ENCODE measurements at regions not wholly inside any gene's neighbourhood (a gene's known extent, or its start where the extent isn't known, plus 50 kb on each side); places are given as distances from the start of the nearest gene placed in this dataset.

GRCh38 chr4:8727131-8727530 is 134.6 kb downstream of the CPZ start:
- DNase-seq (ENCODE audit: extremely low spot score) = no peak
- TF ChIP-seq ARNT (IDR thresholded peaks at IDR 0.05) (no peak), HDGF (IDR thresholded peaks at IDR 0.05; ENCODE audit: borderline replicate concordance) (no peak), ZNF384 (IDR thresholded peaks at IDR 0.05) (no peak)
- ChIA-PET POLR2A (no interaction called here), CTCF (no interaction called here)

GRCh38 chr4:8726344-8726851 is 133.8 kb downstream of the CPZ start:
- TF ChIP-seq NFRKB (IDR thresholded peaks at IDR 0.05) = no peak
- TF ChIP-seq ZNF384 (IDR thresholded peaks at IDR 0.05) = no peak
- TF ChIP-seq ARNT (IDR thresholded peaks at IDR 0.05) = no peak
- no peak for TF ChIP-seq PKNOX1 (IDR thresholded peaks at IDR 0.05)
- TF ChIP-seq ELF4 (IDR thresholded peaks at IDR 0.05) = no peak
- ChIA-PET CTCF (no interaction called here), POLR2A (no interaction called here)
- DNase-seq (ENCODE audit: extremely low spot score) = no peak

DNA sequence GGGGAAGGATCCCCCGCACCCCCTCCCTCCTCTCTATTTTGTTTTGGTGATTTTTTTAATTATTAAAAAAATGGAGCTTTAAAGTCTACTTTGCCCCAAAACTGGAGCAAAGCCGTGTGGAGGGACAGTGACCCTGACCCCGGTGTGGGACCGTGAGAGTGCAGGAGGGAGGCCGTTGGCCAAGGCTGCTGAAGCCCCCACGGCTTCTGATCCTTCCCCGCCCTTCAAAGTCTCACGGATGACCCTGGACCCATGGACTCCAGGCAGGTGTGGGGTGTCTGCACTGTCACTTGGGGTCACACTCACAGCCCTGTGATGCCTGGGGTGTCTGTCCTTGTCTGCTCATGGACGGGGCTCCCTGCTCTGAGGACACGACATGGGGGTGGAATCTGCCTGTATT is 133.3 kb downstream of the CPZ start:
- CTCF ChIA-PET = no interaction called here
- DNase-seq (ENCODE audit: extremely low spot score) = no peak
- TF ChIP-seq FOXM1 (IDR thresholded peaks at IDR 0.05; ENCODE audit: borderline replicate concordance) (no peak), LEF1 (IDR thresholded peaks at IDR 0.05; ENCODE audit: borderline replicate concordance) (no peak), ZNF384 (IDR thresholded peaks at IDR 0.05) (no peak), ARNT (IDR thresholded peaks at IDR 0.05) (no peak), FOXA1 (IDR thresholded peaks at IDR 0.05) (no peak), FOXK2 (IDR thresholded peaks at IDR 0.05) (no peak), CTBP1 (IDR thresholded peaks at IDR 0.05; ENCODE audit: borderline replicate concordance) (no peak), ELF4 (IDR thresholded peaks at IDR 0.05) (no peak), TARDBP (IDR thresholded peaks at IDR 0.05) (no peak), HDGF (IDR thresholded peaks at IDR 0.05; ENCODE audit: borderline replicate concordance) (no peak), PKNOX1 (IDR thresholded peaks at IDR 0.05) (no peak)
- POLR2A ChIA-PET = no interaction called here

GRCh38 chr4:8725071-8725841 is 132.7 kb downstream of the CPZ start:
- TF ChIP-seq SP1 (IDR thresholded peaks at IDR 0.05) = no peak
- TF ChIP-seq SUZ12 (IDR thresholded peaks at IDR 0.05) = no peak
- TF ChIP-seq LEF1 (IDR thresholded peaks at IDR 0.05; ENCODE audit: borderline replicate concordance) = no peak
- TF ChIP-seq NFRKB (IDR thresholded peaks at IDR 0.05) = no peak
- TF ChIP-seq FOXA1 (IDR thresholded peaks at IDR 0.05) = no peak
- TF ChIP-seq L3MBTL2 (conservative IDR thresholded peaks at IDR 0.05) = no peak
- no peak for TF ChIP-seq TARDBP (IDR thresholded peaks at IDR 0.05)
- TF ChIP-seq HDGF (IDR thresholded peaks at IDR 0.05; ENCODE audit: borderline replicate concordance) = no peak
- no peak for TF ChIP-seq ARNT (IDR thresholded peaks at IDR 0.05)
- no peak for TF ChIP-seq PKNOX1 (IDR thresholded peaks at IDR 0.05)
- TF ChIP-seq CTBP1 (IDR thresholded peaks at IDR 0.05; ENCODE audit: borderline replicate concordance) = no peak
- TF ChIP-seq ZNF384 (IDR thresholded peaks at IDR 0.05) = no peak
- no peak for TF ChIP-seq BHLHE40 (IDR thresholded peaks at IDR 0.05; ENCODE audit: borderline replicate concordance)
- no peak for TF ChIP-seq ELF4 (IDR thresholded peaks at IDR 0.05)
- TF ChIP-seq FOXM1 (IDR thresholded peaks at IDR 0.05; ENCODE audit: borderline replicate concordance) = no peak
- TF ChIP-seq FOXK2 (IDR thresholded peaks at IDR 0.05) = no peak
- DNase-seq (ENCODE audit: extremely low spot score) = no peak
- POLR2A ChIA-PET = no interaction called here
- CTCF ChIA-PET = no interaction called here

DNA sequence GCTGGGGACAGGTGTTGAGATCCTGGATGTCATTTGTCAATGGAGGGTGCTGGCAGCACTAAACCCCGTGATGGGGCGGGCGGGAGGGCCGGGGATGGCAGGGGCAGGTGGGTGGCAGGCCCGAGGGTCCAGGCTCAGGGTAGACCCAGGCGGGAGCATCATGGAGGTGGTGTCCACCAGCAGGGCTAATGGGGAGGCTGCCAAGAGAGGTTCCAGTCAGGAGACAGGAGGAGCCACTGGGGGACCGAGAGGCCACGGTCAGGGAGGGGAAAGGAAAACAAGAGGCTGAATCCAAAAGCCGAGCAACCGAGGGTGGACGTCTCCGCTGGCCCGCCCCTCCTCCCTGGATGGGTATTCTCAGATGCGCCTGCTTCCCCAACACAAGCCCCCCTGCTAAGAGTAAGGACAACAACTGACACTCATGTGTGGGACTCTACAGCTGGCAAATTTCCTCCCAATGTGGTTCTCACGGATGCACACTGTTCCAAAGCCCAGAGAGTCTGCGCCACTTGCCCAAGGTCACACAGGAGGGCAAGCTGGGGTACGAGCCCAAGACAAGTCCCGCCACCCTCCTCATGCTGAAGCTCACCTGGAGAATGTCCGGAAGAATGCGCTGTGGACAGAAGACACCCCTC is 132.0 kb downstream of the CPZ start:
- CTCF ChIA-PET = no interaction called here
- TF ChIP-seq PKNOX1 (IDR thresholded peaks at IDR 0.05) = no peak
- TF ChIP-seq SP1 (IDR thresholded peaks at IDR 0.05) = no peak
- TF ChIP-seq NFRKB (IDR thresholded peaks at IDR 0.05) = no peak
- TF ChIP-seq FOXA1 (IDR thresholded peaks at IDR 0.05) = no peak
- TF ChIP-seq FOXK2 (IDR thresholded peaks at IDR 0.05) = no peak
- TF ChIP-seq L3MBTL2 (conservative IDR thresholded peaks at IDR 0.05) = no peak
- TF ChIP-seq FOXM1 (IDR thresholded peaks at IDR 0.05; ENCODE audit: borderline replicate concordance) = no peak
- TF ChIP-seq HDGF (IDR thresholded peaks at IDR 0.05; ENCODE audit: borderline replicate concordance) = no peak
- TF ChIP-seq SUZ12 (IDR thresholded peaks at IDR 0.05) = no peak
- TF ChIP-seq CTBP1 (IDR thresholded peaks at IDR 0.05; ENCODE audit: borderline replicate concordance) = no peak
- TF ChIP-seq ARNT (IDR thresholded peaks at IDR 0.05) = no peak
- TF ChIP-seq TARDBP (IDR thresholded peaks at IDR 0.05) = no peak
- DNase-seq (ENCODE audit: extremely low spot score) = no peak

More for the DNA sequence above, 132.0 kb downstream of the CPZ start:
- POLR2A ChIA-PET = no interaction called here
